Endothelial cell of umbilical vein (primary cell): ENCODE measurements at regions not wholly inside any gene's neighbourhood (a gene's known extent, or its start where the extent isn't known, plus 50 kb on each side); places are given as distances from the start of the nearest gene placed in this dataset.

ENCODE experiments used
- EZH2 ChIP-seq: IDR thresholded peaks from 2 replicates; pipeline ENCODE4 v1.6.1; 2012; ENCODE audit warnings: borderline replicate concordance, low read depth, mild to moderate bottlenecking, moderate library complexity, low read length, inconsistent platforms; ENCODE audit not compliant: severe bottlenecking
- TF ChIP-seq, protein P1 (sequence below), 2 donors: IDR thresholded peaks; 1 replicate in 1 of 2; 2 replicates in 1 of 2; pipeline ENCODE4 v1.5.1; 2011; ENCODE audit warnings: low read length in 2 of 2, mild to moderate bottlenecking in 2 of 2, moderate library complexity in 2 of 2, control low read depth in 1 of 2, inconsistent platforms in 1 of 2, low read depth in 1 of 2; ENCODE audit not compliant: insufficient read depth in 1 of 2; ENCODE audit errors: extremely low read depth in 1 of 2
- TF ChIP-seq, protein P2 (sequence below): IDR thresholded peaks from 2 replicates; pipeline ENCODE4 v1.6.1; 2011; ENCODE audit not compliant: insufficient read depth, insufficient read length

DNA sequence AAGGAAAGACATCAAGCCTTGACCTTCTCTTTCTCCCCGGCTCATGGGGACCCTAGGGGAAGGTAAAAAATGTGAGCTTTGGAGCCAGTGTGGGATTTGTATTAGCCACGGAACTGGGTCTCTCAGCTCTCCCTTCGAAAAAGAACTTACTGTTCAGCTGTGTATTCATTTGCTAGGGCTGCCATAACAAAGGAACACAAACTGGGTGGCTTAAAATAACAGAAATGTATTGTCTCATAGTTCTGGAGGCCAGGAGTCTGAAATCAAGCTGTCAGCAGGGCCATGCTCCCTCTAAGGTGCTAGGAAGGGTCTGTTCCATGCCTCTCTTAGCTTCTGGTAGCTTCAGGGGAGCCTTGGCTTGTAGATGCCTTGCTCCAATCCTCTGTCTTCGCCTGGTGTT is 83.5 kb upstream of the SLC2A1 start:
- TF ChIP-seq, protein P1, sequence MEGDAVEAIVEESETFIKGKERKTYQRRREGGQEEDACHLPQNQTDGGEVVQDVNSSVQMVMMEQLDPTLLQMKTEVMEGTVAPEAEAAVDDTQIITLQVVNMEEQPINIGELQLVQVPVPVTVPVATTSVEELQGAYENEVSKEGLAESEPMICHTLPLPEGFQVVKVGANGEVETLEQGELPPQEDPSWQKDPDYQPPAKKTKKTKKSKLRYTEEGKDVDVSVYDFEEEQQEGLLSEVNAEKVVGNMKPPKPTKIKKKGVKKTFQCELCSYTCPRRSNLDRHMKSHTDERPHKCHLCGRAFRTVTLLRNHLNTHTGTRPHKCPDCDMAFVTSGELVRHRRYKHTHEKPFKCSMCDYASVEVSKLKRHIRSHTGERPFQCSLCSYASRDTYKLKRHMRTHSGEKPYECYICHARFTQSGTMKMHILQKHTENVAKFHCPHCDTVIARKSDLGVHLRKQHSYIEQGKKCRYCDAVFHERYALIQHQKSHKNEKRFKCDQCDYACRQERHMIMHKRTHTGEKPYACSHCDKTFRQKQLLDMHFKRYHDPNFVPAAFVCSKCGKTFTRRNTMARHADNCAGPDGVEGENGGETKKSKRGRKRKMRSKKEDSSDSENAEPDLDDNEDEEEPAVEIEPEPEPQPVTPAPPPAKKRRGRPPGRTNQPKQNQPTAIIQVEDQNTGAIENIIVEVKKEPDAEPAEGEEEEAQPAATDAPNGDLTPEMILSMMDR (IDR thresholded peaks at IDR 0.05; ENCODE audit: extremely low read depth in 1 of 2, insufficient read depth in 1 of 2, low read depth in 1 of 2, low read length in 2 of 2) = no peak
- no peak for TF ChIP-seq EZH2
- TF ChIP-seq, protein P2, sequence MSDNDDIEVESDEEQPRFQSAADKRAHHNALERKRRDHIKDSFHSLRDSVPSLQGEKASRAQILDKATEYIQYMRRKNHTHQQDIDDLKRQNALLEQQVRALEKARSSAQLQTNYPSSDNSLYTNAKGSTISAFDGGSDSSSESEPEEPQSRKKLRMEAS = no peak
